LNCAP (cell line): ENCODE measurements at regions not wholly inside any gene's neighbourhood (a gene's known extent, or its start where the extent isn't known, plus 50 kb on each side); places are given as distances from the start of the nearest gene placed in this dataset.

Experiments
- CTCF ChIP-seq: fragments of 450-650 bp; IDR thresholded peaks from 2 replicates; pipeline ENCODE4 v1.5.1; 2017; ENCODE audit warnings: mild to moderate bottlenecking

DNA sequence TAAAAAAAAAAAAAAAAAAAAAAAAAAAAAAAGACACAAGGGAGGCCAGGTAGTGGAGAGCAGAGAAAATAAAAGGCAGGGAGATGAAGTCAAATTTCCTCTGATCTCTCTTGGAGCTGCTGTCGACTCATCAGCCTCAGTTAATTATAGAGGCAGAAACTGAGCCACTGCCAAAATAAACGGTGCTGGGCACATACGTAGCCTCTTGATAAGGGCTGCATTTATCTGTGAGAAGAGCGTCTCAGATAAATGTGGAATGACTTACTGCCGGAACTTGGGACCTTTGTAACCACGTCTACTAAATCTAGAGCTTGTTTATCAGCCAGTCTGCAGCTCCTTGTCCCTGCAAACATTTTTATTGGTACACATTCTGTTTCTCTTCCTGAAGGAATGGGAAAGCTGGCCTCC lies 162.3 kb downstream of the BAMBI start:
- no peak for TF ChIP-seq CTCF

- TF ChIP-seq CTCF: no peak
Measured at GRCh38 chr10:28840202-28840601, 162.9 kb downstream of the BAMBI start.

GRCh38 chr10:28840971-28841370 lies 163.7 kb downstream of the BAMBI start:
- TF ChIP-seq CTCF: no peak

DNA sequence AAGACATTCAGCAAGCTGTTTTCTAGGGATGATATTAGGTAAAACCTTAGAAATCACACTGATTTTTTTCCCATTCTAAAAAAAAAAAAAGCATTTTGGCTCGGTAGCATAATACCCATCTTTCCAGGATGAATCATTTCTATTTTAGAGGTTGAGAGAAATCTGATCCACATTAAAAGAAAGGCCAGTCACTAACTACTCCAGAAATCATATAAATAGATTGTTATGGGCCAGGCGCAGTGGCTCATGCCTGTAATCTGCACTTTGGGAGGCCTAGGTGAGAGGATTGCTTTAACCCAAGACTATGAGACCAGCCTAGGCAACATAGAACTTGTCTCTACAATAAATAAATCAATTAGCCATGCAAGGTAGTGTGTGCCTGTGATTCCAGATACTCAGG lies 164.3 kb downstream of the BAMBI start:
- TF ChIP-seq CTCF: no peak

DNA sequence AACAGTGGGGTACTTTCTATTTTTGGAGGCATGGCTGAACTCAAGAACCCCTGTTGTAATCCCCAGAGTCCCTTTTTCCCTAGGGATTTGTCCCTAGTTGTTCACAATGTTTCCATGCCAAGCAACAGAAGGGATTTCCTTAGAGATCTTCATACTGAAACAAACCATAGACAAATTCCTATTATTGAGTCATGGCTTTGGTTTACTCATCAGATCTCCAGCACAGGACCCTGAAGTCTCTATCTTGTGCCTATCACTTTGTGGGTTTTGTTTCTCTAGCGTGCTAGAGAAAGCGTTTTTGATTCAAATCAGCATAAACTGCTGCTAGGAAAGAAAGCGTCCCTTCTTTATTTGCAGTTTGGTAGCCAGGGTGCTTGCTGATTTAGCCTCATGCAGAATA lies 165.0 kb downstream of the BAMBI start:
- TF ChIP-seq CTCF: no peak

GRCh38 chr10:28845009-28845682 lies 167.8 kb downstream of the BAMBI start:
- TF ChIP-seq CTCF: no peak

DNA sequence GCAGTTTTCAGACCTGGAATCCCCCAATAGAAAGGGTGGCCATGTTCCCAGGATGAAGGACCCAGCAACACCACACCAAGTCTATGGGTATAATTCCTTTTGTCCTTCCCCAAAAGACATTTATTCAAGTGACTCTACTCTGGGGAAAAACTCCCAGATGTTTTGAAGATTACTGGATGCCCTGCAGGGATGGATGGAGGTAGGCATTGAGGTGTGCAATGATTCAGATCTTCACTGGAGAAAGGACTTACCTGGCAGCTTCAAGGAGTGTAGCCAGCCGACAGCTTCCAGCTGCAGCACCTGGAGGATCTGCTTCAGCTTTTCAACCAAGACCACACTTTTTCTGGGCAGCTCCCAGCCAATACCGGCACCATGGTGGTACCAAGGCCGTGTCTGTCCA lies 172.0 kb downstream of the BAMBI start:
- TF ChIP-seq CTCF: no peak

- no peak for TF ChIP-seq CTCF
Measured at GRCh38 chr10:28849821-28850220, 172.5 kb downstream of the BAMBI start.
